ENCODE measurements at regions not wholly inside any gene's neighbourhood (a gene's known extent, or its start where the extent isn't known, plus 50 kb on each side); places are given as distances from the start of the nearest gene placed in this dataset.

DNA sequence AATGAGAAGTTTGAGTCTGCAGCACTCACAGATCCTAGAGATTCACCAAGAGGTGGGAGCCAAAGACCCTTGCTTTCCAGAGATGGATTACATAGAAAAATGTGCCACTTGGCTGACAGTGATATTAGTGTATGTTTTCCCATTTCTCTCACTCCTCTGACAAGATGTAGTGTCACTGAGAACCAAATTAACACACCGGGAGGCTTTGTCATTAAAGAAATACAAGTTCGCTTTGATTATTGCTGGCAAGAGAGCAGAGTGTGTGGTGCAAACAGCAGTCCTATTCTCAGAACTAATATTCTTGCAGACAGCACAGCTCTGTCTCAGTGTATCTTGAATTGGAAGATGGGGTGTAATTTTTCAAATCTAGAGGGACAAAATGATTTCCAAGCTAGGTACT is 171.6 kb upstream of the SETBP1 start (continued):
- TF ChIP-seq, protein P1, sequence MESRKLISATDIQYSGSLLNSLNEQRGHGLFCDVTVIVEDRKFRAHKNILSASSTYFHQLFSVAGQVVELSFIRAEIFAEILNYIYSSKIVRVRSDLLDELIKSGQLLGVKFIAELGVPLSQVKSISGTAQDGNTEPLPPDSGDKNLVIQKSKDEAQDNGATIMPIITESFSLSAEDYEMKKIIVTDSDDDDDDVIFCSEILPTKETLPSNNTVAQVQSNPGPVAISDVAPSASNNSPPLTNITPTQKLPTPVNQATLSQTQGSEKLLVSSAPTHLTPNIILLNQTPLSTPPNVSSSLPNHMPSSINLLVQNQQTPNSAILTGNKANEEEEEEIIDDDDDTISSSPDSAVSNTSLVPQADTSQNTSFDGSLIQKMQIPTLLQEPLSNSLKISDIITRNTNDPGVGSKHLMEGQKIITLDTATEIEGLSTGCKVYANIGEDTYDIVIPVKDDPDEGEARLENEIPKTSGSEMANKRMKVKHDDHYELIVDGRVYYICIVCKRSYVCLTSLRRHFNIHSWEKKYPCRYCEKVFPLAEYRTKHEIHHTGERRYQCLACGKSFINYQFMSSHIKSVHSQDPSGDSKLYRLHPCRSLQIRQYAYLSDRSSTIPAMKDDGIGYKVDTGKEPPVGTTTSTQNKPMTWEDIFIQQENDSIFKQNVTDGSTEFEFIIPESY (IDR thresholded peaks at IDR 0.05; ENCODE audit: extremely low read depth, insufficient replicate concordance, low read length) = no peak
- TF ChIP-seq JUND (IDR thresholded peaks at IDR 0.05) (no peak), CBX3 (IDR thresholded peaks at IDR 0.05; ENCODE audit: low read depth) (no peak)

DNA sequence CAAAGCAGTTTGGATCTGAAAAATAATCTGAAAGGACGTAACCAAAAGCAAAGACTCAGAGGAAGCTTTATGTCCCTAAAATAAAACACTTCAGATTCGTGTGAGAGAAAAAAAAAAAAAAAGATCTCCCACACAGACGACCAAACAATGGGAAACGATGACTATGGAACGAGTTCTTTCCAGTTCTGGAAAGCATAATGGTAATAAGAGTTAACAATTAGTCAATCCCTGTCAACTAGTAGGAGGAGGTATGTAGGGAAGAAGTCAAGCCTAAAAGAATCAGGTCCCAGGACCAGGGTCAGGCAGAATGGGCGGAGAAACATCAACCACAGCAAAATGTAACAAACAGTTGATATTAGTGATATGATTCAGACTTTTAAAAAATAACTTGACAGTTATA is 170.3 kb upstream of the SETBP1 start:
- Histone ChIP-seq H3K27me3 (ENCODE audit: insufficient read depth, low read length) (no peaks in the 10 kb centered on the region), H3K36me3 (ENCODE audit: control insufficient read depth in 1 of 2, insufficient read depth in 2 of 2, low read length in 2 of 2) (no peaks in the 10 kb centered on the region), H3K9me2 (ENCODE audit: insufficient read depth) (no peaks in the 10 kb centered on the region), H3K4me1 (ENCODE audit: control insufficient read depth in 1 of 2, insufficient read depth in 2 of 2, low read length in 2 of 2) (no peaks in the 10 kb centered on the region), H4K20me1 (ENCODE audit: insufficient read depth) (no peaks in the 10 kb centered on the region), H3K9ac (ENCODE audit: low read length) (no peak overlapping the region), H3K4me3 (replicated peaks in 1 of 2; ENCODE audit: low read depth in 1 of 2, low read length in 2 of 2) (no peak overlapping the region), H2AFZ (ENCODE audit: low read depth, low read length, poor library complexity, severe bottlenecking) (no peak overlapping the region), H3K4me2 (ENCODE audit: low read length) (no peak overlapping the region), H3K9me3 (ENCODE audit: control insufficient read depth in 1 of 2, insufficient read depth in 1 of 2, low read depth in 1 of 2, low read length in 2 of 2) (peaks cover 12 to 24% of the 10 kb centered on the region in 2 experiments; a peak in 2 of 4 replicates), H3K27ac (ENCODE audit: low read depth, low read length) (no peak overlapping the region), H3K79me2 (ENCODE audit: insufficient read depth, low read length) (no peaks in the 10 kb centered on the region)
- no TSS peak for BruUV-seq (replicated peaks)
- ATAC-seq = no peak
- TF ChIP-seq POLR2A (IDR thresholded peaks at IDR 0.05; ENCODE audit: borderline replicate concordance, extremely low read depth, insufficient read depth, insufficient read length) (no peak), YY1 (IDR thresholded peaks at IDR 0.05; ENCODE audit: extremely low read depth, insufficient replicate concordance, low read depth, low read length) (no peak), CBX3 (IDR thresholded peaks at IDR 0.05; ENCODE audit: low read depth) (no peak), CEBPB (IDR thresholded peaks at IDR 0.05; ENCODE audit: low read depth) (no peak), ZFX (IDR thresholded peaks at IDR 0.05) (no peak), TCF7L2 (IDR thresholded peaks at IDR 0.05; ENCODE audit: borderline replicate concordance, extremely low read depth, insufficient read depth, insufficient read length) (no peak), POLR2AphosphoS5 (IDR thresholded peaks at IDR 0.05; ENCODE audit: low read depth, low read length) (no peak), SP1 (IDR thresholded peaks at IDR 0.05; ENCODE audit: low read depth) (no peak), RAD21 (IDR thresholded peaks at IDR 0.05; ENCODE audit: low read depth) (no peak), ELF1 (IDR thresholded peaks at IDR 0.05; ENCODE audit: borderline replicate concordance, low read depth) (no peak), EZH2phosphoT487 (IDR thresholded peaks at IDR 0.05; ENCODE audit: borderline replicate concordance) (no peak), SRF (IDR thresholded peaks at IDR 0.05; ENCODE audit: low read depth) (no peak), EZH2 (IDR thresholded peaks at IDR 0.05) (no peak), SIN3A (IDR thresholded peaks at IDR 0.05; ENCODE audit: low read depth) (no peak)
- TF ChIP-seq, protein P2, sequence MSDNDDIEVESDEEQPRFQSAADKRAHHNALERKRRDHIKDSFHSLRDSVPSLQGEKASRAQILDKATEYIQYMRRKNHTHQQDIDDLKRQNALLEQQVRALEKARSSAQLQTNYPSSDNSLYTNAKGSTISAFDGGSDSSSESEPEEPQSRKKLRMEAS (IDR thresholded peaks at IDR 0.05) = no peak
- TF ChIP-seq, protein P3, sequence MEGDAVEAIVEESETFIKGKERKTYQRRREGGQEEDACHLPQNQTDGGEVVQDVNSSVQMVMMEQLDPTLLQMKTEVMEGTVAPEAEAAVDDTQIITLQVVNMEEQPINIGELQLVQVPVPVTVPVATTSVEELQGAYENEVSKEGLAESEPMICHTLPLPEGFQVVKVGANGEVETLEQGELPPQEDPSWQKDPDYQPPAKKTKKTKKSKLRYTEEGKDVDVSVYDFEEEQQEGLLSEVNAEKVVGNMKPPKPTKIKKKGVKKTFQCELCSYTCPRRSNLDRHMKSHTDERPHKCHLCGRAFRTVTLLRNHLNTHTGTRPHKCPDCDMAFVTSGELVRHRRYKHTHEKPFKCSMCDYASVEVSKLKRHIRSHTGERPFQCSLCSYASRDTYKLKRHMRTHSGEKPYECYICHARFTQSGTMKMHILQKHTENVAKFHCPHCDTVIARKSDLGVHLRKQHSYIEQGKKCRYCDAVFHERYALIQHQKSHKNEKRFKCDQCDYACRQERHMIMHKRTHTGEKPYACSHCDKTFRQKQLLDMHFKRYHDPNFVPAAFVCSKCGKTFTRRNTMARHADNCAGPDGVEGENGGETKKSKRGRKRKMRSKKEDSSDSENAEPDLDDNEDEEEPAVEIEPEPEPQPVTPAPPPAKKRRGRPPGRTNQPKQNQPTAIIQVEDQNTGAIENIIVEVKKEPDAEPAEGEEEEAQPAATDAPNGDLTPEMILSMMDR (IDR thresholded peaks at IDR 0.05 in 2 of 3, conservative IDR thresholded peaks at IDR 0.05 in 1 of 3; ENCODE audit: borderline replicate concordance in 1 of 3, insufficient read depth in 1 of 3, low read depth in 2 of 3, low read length in 2 of 3) = no peak
- TF ChIP-seq, protein P1 (IDR thresholded peaks at IDR 0.05; ENCODE audit: extremely low read depth, insufficient replicate concordance, low read length) = no peak
- RAD21 ChIA-PET (ENCODE audit: low non-redundant PET in 1 of 2, low total read pairs in 2 of 2, uncharacterized antibody in 2 of 2, unreplicated experiment in 2 of 2) = no interaction called here
- POLR2A ChIA-PET = no interaction called here
- intact Hi-C loops (cut with micrococcal nuclease) = no loop called here
- CTCF ChIA-PET = no interaction called here
- DNase-seq (ENCODE audit: low read depth, low spot score) = no peak

All from HCT116 (cell line).